ENCODE measurements at regions not wholly inside any gene's neighbourhood (a gene's known extent, or its start where the extent isn't known, plus 50 kb on each side); places are given as distances from the start of the nearest gene placed in this dataset.

DNA sequence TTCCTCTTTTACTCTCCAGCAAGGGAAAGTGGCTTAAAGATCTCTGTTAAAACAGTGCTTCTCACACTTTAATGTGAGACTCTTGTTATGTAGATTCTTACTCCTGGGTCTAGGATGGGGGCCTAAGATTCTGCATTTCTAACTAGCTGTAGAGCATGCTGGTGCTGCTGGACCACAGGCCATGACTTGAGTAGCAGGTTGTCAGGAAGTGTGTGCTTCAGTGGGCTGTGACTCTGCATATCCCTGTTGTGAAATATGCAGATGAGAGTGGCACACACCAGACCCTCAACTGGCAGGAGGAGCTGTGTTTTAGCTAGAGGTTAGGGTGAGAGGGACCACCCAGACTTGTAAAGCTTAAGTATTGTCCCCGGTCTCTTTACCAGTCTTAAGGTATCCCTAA, 191.1 kb upstream of the DMRT1 start (continued):
- no peak for TF ChIP-seq KAT8 (CRISPR knock-in tag; IDR thresholded peaks at IDR 0.05)
- TF ChIP-seq ZFP36L2 (CRISPR knock-in tag; IDR thresholded peaks at IDR 0.05): no peak

DNA sequence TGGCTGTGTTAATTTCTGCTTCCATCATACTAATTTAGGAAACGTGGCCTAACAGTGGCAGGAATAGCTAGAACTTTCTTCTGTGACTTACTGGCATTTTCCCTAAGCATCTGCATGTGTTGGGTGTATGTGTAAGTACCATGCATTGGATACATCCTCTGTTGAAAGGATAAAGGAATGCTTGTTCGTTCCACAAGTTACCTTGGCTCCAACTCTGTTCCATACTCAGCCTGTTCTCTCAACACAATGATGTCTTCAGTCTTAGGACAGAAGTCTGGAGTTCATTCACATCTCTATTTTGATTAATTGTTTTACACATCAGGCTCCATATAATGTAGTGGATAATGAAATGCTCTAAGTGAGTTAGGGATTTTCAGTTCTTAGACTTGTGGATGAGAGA, 190.1 kb upstream of the DMRT1 start:
- DNase-seq (ENCODE audit: low spot score) (no peak), FAIRE-seq (no peak), ATAC-seq (no peak)
- H3K36me3 ChIP-seq (replicated peaks in 1 of 2; ENCODE audit: control insufficient read depth in 1 of 2, insufficient read depth in 2 of 2, low read length in 2 of 2): no peaks in the 10 kb centered on the region
- ChIA-PET CTCF (ENCODE audit: low intra/inter-chr PET ratio, low total read pairs) (no interaction called here), POLR2A (no interaction called here)
- H2AFZ ChIP-seq (ENCODE audit: low read length): no peak overlapping the region
- H3K79me2 ChIP-seq (ENCODE audit: insufficient read depth, low read length): no peaks in the 10 kb centered on the region
- no peak for TF ChIP-seq ZNF761 (CRISPR knock-in tag; conservative IDR thresholded peaks at IDR 0.05)
- H3K27me3 ChIP-seq (ENCODE audit: control insufficient read depth in 1 of 2, insufficient read depth in 2 of 2, low read length in 2 of 2): no peaks in the 10 kb centered on the region
- no peak overlapping the region for H3K27ac ChIP-seq (ENCODE audit: extremely low read length, insufficient read depth, low read length)
- intact Hi-C loops (cut with micrococcal nuclease; ENCODE audit: unreplicated experiment): no loop called here
- no peak overlapping the region for H3K4me2 ChIP-seq (ENCODE audit: low read depth, low read length)
- in situ Hi-C loops (cut with HindIII; ENCODE audit: extremely low pct_ligation_motif_present, low pct_unique_long_range_greater_than_20kb): no loop called here
- 0 out of 2 replicates have a peak, but pooled peaks cover 6% of the 10 kb centered on the region for H3K4me1 ChIP-seq (ENCODE audit: insufficient read depth, low read length)
- WGBS (ENCODE audit: low lambda C conversion rate): 76% methylated on average over 2 of the region's 2 CpGs
- BruUV-seq (replicated peaks): no TSS peak
- H4K20me1 ChIP-seq (ENCODE audit: insufficient read depth, low read length): no peaks in the 10 kb centered on the region
- no peak overlapping the region for H3K9ac ChIP-seq (ENCODE audit: insufficient read depth, low read depth, low read length)
- no peaks in the 10 kb centered on the region for H3K9me3 ChIP-seq (ENCODE audit: low read length)
- H3K4me3 ChIP-seq (replicated peaks in 1 of 3; ENCODE audit: insufficient read depth in 1 of 3, low read depth in 2 of 3, low read length in 3 of 3): no peak overlapping the region

DNA sequence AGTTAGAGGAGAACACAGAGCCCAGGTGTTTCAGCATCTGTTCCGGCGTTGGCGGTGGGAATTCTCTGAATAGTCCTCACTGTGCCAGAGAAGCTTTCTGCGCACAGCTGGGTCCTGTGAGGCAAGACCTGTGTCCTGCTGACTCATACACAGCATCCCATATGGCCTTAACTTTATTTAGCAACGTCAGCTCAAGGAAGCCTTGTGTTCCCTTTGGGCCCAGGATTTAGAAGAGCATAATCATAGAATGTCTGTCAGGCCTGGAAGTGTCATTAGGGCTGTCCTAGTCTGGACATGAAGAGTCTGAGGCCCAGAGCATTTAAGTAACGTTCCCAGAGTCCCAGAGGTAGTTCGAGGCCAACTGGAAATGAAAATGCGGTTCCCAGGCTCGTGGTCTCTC, 188.6 kb upstream of the DMRT1 start:
- H3K9me3 ChIP-seq (ENCODE audit: low read length): no peaks in the 10 kb centered on the region
- no peak for ATAC-seq
- no peaks in the 10 kb centered on the region for H4K20me1 ChIP-seq (ENCODE audit: insufficient read depth, low read length)
- no TSS peak for BruUV-seq (replicated peaks)
- H3K27ac ChIP-seq (ENCODE audit: extremely low read length, insufficient read depth, low read length): no peak overlapping the region
- no peak overlapping the region for H3K4me2 ChIP-seq (ENCODE audit: low read depth, low read length)
- H3K4me3 ChIP-seq (replicated peaks in 1 of 3; ENCODE audit: insufficient read depth in 1 of 3, low read depth in 2 of 3, low read length in 3 of 3): no peak overlapping the region
- intact Hi-C loops (cut with micrococcal nuclease; ENCODE audit: unreplicated experiment): no loop called here
- DNase-seq (ENCODE audit: low spot score): no peak
- in situ Hi-C loops (cut with HindIII; ENCODE audit: extremely low pct_ligation_motif_present, low pct_unique_long_range_greater_than_20kb): no loop called here
- H3K36me3 ChIP-seq (replicated peaks in 1 of 2; ENCODE audit: control insufficient read depth in 1 of 2, insufficient read depth in 2 of 2, low read length in 2 of 2): no peaks in the 10 kb centered on the region
- POLR2A ChIA-PET: no interaction called here
- H3K4me1 ChIP-seq (ENCODE audit: insufficient read depth, low read length): 0 out of 2 replicates have a peak, but pooled peaks cover 6% of the 10 kb centered on the region
- H3K9ac ChIP-seq (ENCODE audit: insufficient read depth, low read depth, low read length): no peak overlapping the region
- WGBS (ENCODE audit: low lambda C conversion rate): 79% methylated on average over 9 of the region's 9 CpGs
- CTCF ChIA-PET (ENCODE audit: low intra/inter-chr PET ratio, low total read pairs): no interaction called here
- no peak overlapping the region for H2AFZ ChIP-seq (ENCODE audit: low read length)
- FAIRE-seq: no peak
- H3K79me2 ChIP-seq (ENCODE audit: insufficient read depth, low read length): no peaks in the 10 kb centered on the region
- H3K27me3 ChIP-seq (ENCODE audit: control insufficient read depth in 1 of 2, insufficient read depth in 2 of 2, low read length in 2 of 2): no peaks in the 10 kb centered on the region
- TF ChIP-seq RELA (CRISPR knock-in tag; IDR thresholded peaks at IDR 0.05): no peak
- TF ChIP-seq, protein P1, sequence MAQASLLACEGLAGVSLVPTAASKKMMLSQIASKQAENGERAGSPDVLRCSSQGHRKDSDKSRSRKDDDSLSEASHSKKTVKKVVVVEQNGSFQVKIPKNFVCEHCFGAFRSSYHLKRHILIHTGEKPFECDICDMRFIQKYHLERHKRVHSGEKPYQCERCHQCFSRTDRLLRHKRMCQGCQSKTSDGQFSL (CRISPR knock-in tag; IDR thresholded peaks at IDR 0.05): no peak

All from HepG2 (cell line).